ENCODE measurements at regions not wholly inside any gene's neighbourhood (a gene's known extent, or its start where the extent isn't known, plus 50 kb on each side); places are given as distances from the start of the nearest gene placed in this dataset.
"Not testable (repeated sequence)": the region's sequence is repeated elsewhere in the genome, so short reads cannot be mapped to it uniquely, and the experiment has no call there.

GRCh38 chr13:50485979-50486935 lies 357.2 kb downstream of the DLEU7 start:
- DNase-seq (ENCODE audit: low spot score) = no peak

- DNase-seq (ENCODE audit: low spot score) = no peak
Observed at GRCh38 chr13:50493683-50494082, 349.8 kb downstream of the DLEU7 start.

- DNase-seq (ENCODE audit: low spot score) = no peak
Observed at GRCh38 chr13:50494138-50494537, 349.4 kb downstream of the DLEU7 start.

GRCh38 chr13:50503212-50503611 lies 340.3 kb downstream of the DLEU7 start:
- DNase-seq (ENCODE audit: low spot score) = not testable (repeated sequence)

- DNase-seq (ENCODE audit: low spot score) = no peak
Observed at GRCh38 chr13:50509167-50509566, 334.3 kb downstream of the DLEU7 start.

GRCh38 chr13:50509771-50510441 lies 333.6 kb downstream of the DLEU7 start:
- peak; percentile 60 for DNase-seq (ENCODE audit: low spot score)

- peak; percentile 39 for DNase-seq (ENCODE audit: low spot score)
Observed at GRCh38 chr13:50510885-50511545, 332.5 kb downstream of the DLEU7 start.

GRCh38 chr13:50511877-50512341 lies 331.6 kb downstream of the DLEU7 start:
- no peak for DNase-seq (ENCODE audit: low spot score)

- peak; percentile 42 for DNase-seq (ENCODE audit: low spot score)
Observed at GRCh38 chr13:50512474-50513299, 330.8 kb downstream of the DLEU7 start.

- DNase-seq (ENCODE audit: low spot score) = peak; percentile 31
Observed at GRCh38 chr13:50513300-50513877, 330.1 kb downstream of the DLEU7 start.

GRCh38 chr13:50514249-50514648 lies 329.2 kb downstream of the DLEU7 start:
- DNase-seq (ENCODE audit: low spot score) = no peak

- DNase-seq (ENCODE audit: low spot score) = peak; percentile 31
Observed at GRCh38 chr13:50518131-50518530, 325.4 kb downstream of the DLEU7 start.

- DNase-seq (ENCODE audit: low spot score) = no peak
Observed at GRCh38 chr13:50518781-50519201, 324.7 kb downstream of the DLEU7 start.

GRCh38 chr13:50519866-50520265 lies 323.6 kb downstream of the DLEU7 start:
- DNase-seq (ENCODE audit: low spot score) = no peak

GRCh38 chr13:50521006-50521830 lies 322.3 kb downstream of the DLEU7 start:
- DNase-seq (ENCODE audit: low spot score) = no peak

- DNase-seq (ENCODE audit: low spot score) = peak; percentile 44
Observed at GRCh38 chr13:50521831-50522149, 321.7 kb downstream of the DLEU7 start.

GRCh38 chr13:50522506-50522905 lies 321.0 kb downstream of the DLEU7 start:
- DNase-seq (ENCODE audit: low spot score) = no peak

GRCh38 chr13:50523307-50523706 lies 320.2 kb downstream of the DLEU7 start:
- no peak for DNase-seq (ENCODE audit: low spot score)

- no peak for DNase-seq (ENCODE audit: low spot score)
Observed at GRCh38 chr13:50524560-50524959, 318.9 kb downstream of the DLEU7 start.

- no peak for DNase-seq (ENCODE audit: low spot score)
Observed at GRCh38 chr13:50526661-50527071, 316.8 kb downstream of the DLEU7 start.

All from kidney tubule cell (primary cell).